SW480 (cell line): ENCODE measurements at regions not wholly inside any gene's neighbourhood (a gene's known extent, or its start where the extent isn't known, plus 50 kb on each side); places are given as distances from the start of the nearest gene placed in this dataset.
A peak's percentile ranks its signal among the peaks of the same experiment; 100 is the strongest.
"Not testable (repeated sequence)": the region's sequence is repeated elsewhere in the genome, so short reads cannot be mapped to it uniquely, and the experiment has no call there.

Source experiments
- DNase-seq: peaks from one replicate; pipeline ENCODE4 v3.0.0-alpha.2; 2016; ENCODE audit warnings: low spot score

GRCh38 chr10:100642295-100642994 lies 102.9 kb upstream of the PAX2 start:
- DNase-seq = no peak

GRCh38 chr10:100645091-100645490 lies 100.3 kb upstream of the PAX2 start:
- DNase-seq = no peak

GRCh38 chr10:100645613-100646392 lies 99.6 kb upstream of the PAX2 start:
- no peak for DNase-seq

GRCh38 chr10:100647928-100648327 lies 97.5 kb upstream of the PAX2 start:
- no peak for DNase-seq

GRCh38 chr10:100650693-100651092 lies 94.7 kb upstream of the PAX2 start:
- no peak for DNase-seq

GRCh38 chr10:100651099-100651498 lies 94.3 kb upstream of the PAX2 start:
- not testable (repeated sequence) for DNase-seq

- DNase-seq = no peak
These were observed 93.5 kb upstream of the PAX2 start for GRCh38 chr10:100651916-100652315.

- no peak for DNase-seq
These were observed 92.8 kb upstream of the PAX2 start for GRCh38 chr10:100652406-100653135.

- DNase-seq = no peak
These were observed 92.0 kb upstream of the PAX2 start for GRCh38 chr10:100653238-100653956.

- DNase-seq = peak; percentile 50
These were observed 91.2 kb upstream of the PAX2 start for GRCh38 chr10:100653957-100654781.

GRCh38 chr10:100654782-100655325 lies 90.5 kb upstream of the PAX2 start:
- peak; percentile 46 for DNase-seq

- DNase-seq = no peak
These were observed 90.0 kb upstream of the PAX2 start for GRCh38 chr10:100655326-100655759.

GRCh38 chr10:100655760-100656421 lies 89.5 kb upstream of the PAX2 start:
- DNase-seq = no peak

- no peak for DNase-seq
These were observed 88.9 kb upstream of the PAX2 start for GRCh38 chr10:100656454-100656853.

GRCh38 chr10:100658269-100658668 lies 87.1 kb upstream of the PAX2 start:
- no peak for DNase-seq

- DNase-seq = no peak
These were observed 85.9 kb upstream of the PAX2 start for GRCh38 chr10:100659361-100660098.

- no peak for DNase-seq
These were observed 85.0 kb upstream of the PAX2 start for GRCh38 chr10:100660365-100660764.

- no peak for DNase-seq
These were observed 84.4 kb upstream of the PAX2 start for GRCh38 chr10:100660945-100661344.

GRCh38 chr10:100661520-100661919 lies 83.9 kb upstream of the PAX2 start:
- DNase-seq = no peak

- no peak for DNase-seq
These were observed 83.3 kb upstream of the PAX2 start for GRCh38 chr10:100662067-100662466.
